ENCODE measurements at regions not wholly inside any gene's neighbourhood (a gene's known extent, or its start where the extent isn't known, plus 50 kb on each side); places are given as distances from the start of the nearest gene placed in this dataset.

DNA sequence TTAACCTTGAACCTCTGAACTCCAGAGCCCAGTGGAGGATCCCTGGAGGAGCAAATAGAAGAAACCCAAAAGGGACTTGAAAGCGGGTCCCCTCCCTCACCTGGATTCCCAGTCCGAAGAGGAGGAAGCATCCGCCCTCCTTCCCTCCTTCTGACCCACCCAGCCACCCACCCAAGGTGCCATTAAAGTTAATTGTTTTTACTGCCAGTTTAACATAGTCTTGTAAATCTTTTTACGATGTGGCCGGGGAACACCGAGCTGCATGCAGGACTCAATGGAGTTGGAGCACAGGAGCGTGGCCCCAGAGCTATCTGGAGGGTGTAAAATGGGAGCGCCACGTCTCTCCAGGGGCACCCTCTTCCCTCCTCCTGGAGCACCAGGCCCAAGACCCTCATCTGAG lies 49.9 kb upstream of the TBX3 start:
- no peak for DNase-seq (ENCODE audit: low spot score)
- no peak overlapping the region for H3K4me3 Mint-ChIP-seq (ENCODE audit: unreplicated experiment)
- TF ChIP-seq, protein P1, sequence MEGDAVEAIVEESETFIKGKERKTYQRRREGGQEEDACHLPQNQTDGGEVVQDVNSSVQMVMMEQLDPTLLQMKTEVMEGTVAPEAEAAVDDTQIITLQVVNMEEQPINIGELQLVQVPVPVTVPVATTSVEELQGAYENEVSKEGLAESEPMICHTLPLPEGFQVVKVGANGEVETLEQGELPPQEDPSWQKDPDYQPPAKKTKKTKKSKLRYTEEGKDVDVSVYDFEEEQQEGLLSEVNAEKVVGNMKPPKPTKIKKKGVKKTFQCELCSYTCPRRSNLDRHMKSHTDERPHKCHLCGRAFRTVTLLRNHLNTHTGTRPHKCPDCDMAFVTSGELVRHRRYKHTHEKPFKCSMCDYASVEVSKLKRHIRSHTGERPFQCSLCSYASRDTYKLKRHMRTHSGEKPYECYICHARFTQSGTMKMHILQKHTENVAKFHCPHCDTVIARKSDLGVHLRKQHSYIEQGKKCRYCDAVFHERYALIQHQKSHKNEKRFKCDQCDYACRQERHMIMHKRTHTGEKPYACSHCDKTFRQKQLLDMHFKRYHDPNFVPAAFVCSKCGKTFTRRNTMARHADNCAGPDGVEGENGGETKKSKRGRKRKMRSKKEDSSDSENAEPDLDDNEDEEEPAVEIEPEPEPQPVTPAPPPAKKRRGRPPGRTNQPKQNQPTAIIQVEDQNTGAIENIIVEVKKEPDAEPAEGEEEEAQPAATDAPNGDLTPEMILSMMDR (IDR thresholded peaks at IDR 0.05; ENCODE audit: unreplicated experiment) = no peak
- H3K27me3 Mint-ChIP-seq (ENCODE audit: unreplicated experiment) = peaks cover 4% of the 10 kb centered on the region
- no peaks in the 10 kb centered on the region for H3K4me1 Mint-ChIP-seq (ENCODE audit: unreplicated experiment)
- H3K36me3 Mint-ChIP-seq (ENCODE audit: low read depth, unreplicated experiment) = no peaks in the 10 kb centered on the region
- no peaks in the 10 kb centered on the region for H3K9me3 Mint-ChIP-seq (ENCODE audit: unreplicated experiment)
- H3K27ac Mint-ChIP-seq (ENCODE audit: unreplicated experiment) = no peak overlapping the region
